Testis (tissue), 2 donors: ENCODE measurements at regions not wholly inside any gene's neighbourhood (a gene's known extent, or its start where the extent isn't known, plus 50 kb on each side); places are given as distances from the start of the nearest gene placed in this dataset.

Experiments
- DNase-seq: peaks from one replicate; pipeline ENCODE4 v3.0.0-alpha.2; 2019
- H3K27ac ChIP-seq, 2 donors: fragments of 200-600 bp; sonication (generic); one replicate each; pipeline ENCODE4 v1.5.1; 2019
- H3K27me3 ChIP-seq: fragments of 200-600 bp; sonication (generic); one replicate; pipeline ENCODE4 v1.5.1; 2019
- H3K36me3 ChIP-seq: fragments of 200-600 bp; sonication (generic); one replicate; pipeline ENCODE4 v1.5.1; 2017; ENCODE audit warnings: low read depth; ENCODE audit errors: missing control alignments
- H3K4me1 ChIP-seq: fragments of 200-600 bp; sonication (generic); one replicate; pipeline ENCODE4 v1.5.1; 2019
- H3K4me3 ChIP-seq, 2 donors: fragments of 200-600 bp; sonication (generic); one replicate each; pipeline ENCODE4 v1.5.1; 2017 to 2019
- H3K9me3 ChIP-seq: fragments of 200-600 bp; sonication (generic); one replicate; pipeline ENCODE4 v1.5.1; 2017
- CTCF ChIP-seq, 3 experiments: fragments of 450-650 bp in 2 of 3; fragments of 200-600 bp in 1 of 3; sonication (generic) in 1 of 3; IDR thresholded peaks; one replicate each; pipeline ENCODE4 v1.5.1; 2016 to 2019; ENCODE audit warnings: antibody characterized with exemption in 3 of 3, mild to moderate bottlenecking in 2 of 3, moderate library complexity in 1 of 3
- POLR2A ChIP-seq: fragments of 450-650 bp; IDR thresholded peaks from one replicate; pipeline ENCODE4 v1.6.1; 2017; ENCODE audit warnings: antibody characterized with exemption, mild to moderate bottlenecking, moderate library complexity
- WGBS, 2 donors: methylation state at CpG; one replicate each; pipeline ENCODE4 v1.1.5; 2018; 5-methylcytosine and 5-hydroxymethylcytosine counted together
- intact Hi-C: fragments of 100-400 bp; cut with DNase I; formaldehyde crosslinking; loops from one replicate; pipeline ENCODE4 v1.15.1; 2023; ENCODE audit warnings: low total_unique reads

- intact Hi-C loops, result no loop called here
- H3K27ac ChIP-seq, result no peak overlapping the region
- TF ChIP-seq CTCF (IDR thresholded peaks at IDR 0.05), result no peak
- TF ChIP-seq POLR2A, result no peak
- peaks cover 6% of the 10 kb centered on the region for H3K4me1 ChIP-seq
- no peaks in the 10 kb centered on the region for H3K27me3 ChIP-seq
- WGBS, 2 donors, result 82 to 86% methylated on average over 8 of the region's 8 CpGs
- no peak for DNase-seq
- no peaks in the 10 kb centered on the region for H3K9me3 ChIP-seq
- no peak overlapping the region for H3K4me3 ChIP-seq
- no peaks in the 10 kb centered on the region for H3K36me3 ChIP-seq
These were observed 116.2 kb upstream of the JAG1 start for GRCh38 chr20:10790013-10790412.

GRCh38 chr20:10792291-10792690, 118.5 kb upstream of the JAG1 start:
- intact Hi-C loops, result no loop called here
- H3K36me3 ChIP-seq, result no peaks in the 10 kb centered on the region
- H3K9me3 ChIP-seq, result no peaks in the 10 kb centered on the region
- H3K27ac ChIP-seq, result peak overlapping the region in 1 of 2 donors; percentile 21
- no peaks in the 10 kb centered on the region for H3K27me3 ChIP-seq
- no peak overlapping the region for H3K4me3 ChIP-seq
- no peak for DNase-seq
- WGBS, 2 donors, result 43 to 48% methylated on average over 3 of the region's 3 CpGs
- no peak for TF ChIP-seq POLR2A
- TF ChIP-seq CTCF (IDR thresholded peaks at IDR 0.05), result no peak
- peaks cover 6% of the 10 kb centered on the region for H3K4me1 ChIP-seq

- no peak for TF ChIP-seq POLR2A
- TF ChIP-seq CTCF (IDR thresholded peaks at IDR 0.05), result no peak
- 67 to 82% methylated on average over 8 to 16 of the region's 16 CpGs for WGBS, 2 donors
- H3K4me3 ChIP-seq, result no peak overlapping the region
- intact Hi-C loops, result no loop called here
- no peaks in the 10 kb centered on the region for H3K9me3 ChIP-seq
- H3K4me1 ChIP-seq, result peaks cover 6% of the 10 kb centered on the region
- H3K27me3 ChIP-seq, result no peaks in the 10 kb centered on the region
- no peak for DNase-seq
- H3K27ac ChIP-seq, result no peak overlapping the region
- no peaks in the 10 kb centered on the region for H3K36me3 ChIP-seq
These were observed 120.0 kb upstream of the JAG1 start for GRCh38 chr20:10793766-10794165.

- Histone ChIP-seq H3K9me3 (no peaks in the 10 kb centered on the region), H3K4me1 (peaks cover 6% of the 10 kb centered on the region), H3K36me3 (no peaks in the 10 kb centered on the region), H3K27me3 (no peaks in the 10 kb centered on the region), H3K4me3 (no peak overlapping the region), H3K27ac (no peak overlapping the region)
- 64 to 66% methylated on average over 3 of the region's 3 CpGs for WGBS, 2 donors
- intact Hi-C loops, result no loop called here
- TF ChIP-seq CTCF (IDR thresholded peaks at IDR 0.05), result no peak
- DNase-seq, result no peak
These were observed 121.0 kb upstream of the JAG1 start for GRCh38 chr20:10794765-10795164.

GRCh38 chr20:10795286-10796026, 121.7 kb upstream of the JAG1 start:
- 73 to 76% methylated on average over 11 of the region's 11 CpGs for WGBS, 2 donors
- DNase-seq, result no peak
- Histone ChIP-seq H3K36me3 (no peaks in the 10 kb centered on the region), H3K4me3 (no peak overlapping the region), H3K27ac (no peak overlapping the region), H3K27me3 (no peaks in the 10 kb centered on the region), H3K9me3 (no peaks in the 10 kb centered on the region), H3K4me1 (peaks cover 6% of the 10 kb centered on the region)
- intact Hi-C loops, result no loop called here
- TF ChIP-seq POLR2A, result no peak
- no peak for TF ChIP-seq CTCF (IDR thresholded peaks at IDR 0.05)
